ENCODE measurements at regions not wholly inside any gene's neighbourhood (a gene's known extent, or its start where the extent isn't known, plus 50 kb on each side); places are given as distances from the start of the nearest gene placed in this dataset.

- H3K27ac ChIP-seq (ENCODE audit: low read depth, low read length): no peak overlapping the region
- H3K4me1 Mint-ChIP-seq: peaks cover 2% of the 10 kb centered on the region
- H3K27me3 ChIP-seq (ENCODE audit: control insufficient read depth, insufficient read depth, low read length, poor library complexity, severe bottlenecking): peaks cover 3% of the 10 kb centered on the region
- no peak overlapping the region for H3K4me3 Mint-ChIP-seq
- 90 to 98% methylated on average over 5 of the region's 5 CpGs for WGBS, 2 experiments (ENCODE audit: insufficient coverage in 1 of 2, insufficient read length in 1 of 2)
- H3K9me3 Mint-ChIP-seq: no peaks in the 10 kb centered on the region
- H3K4me1 ChIP-seq (ENCODE audit: control insufficient read depth, insufficient read depth, low read length): no peaks in the 10 kb centered on the region
- H3K9me3 ChIP-seq (ENCODE audit: control insufficient read depth, low read length): no peaks in the 10 kb centered on the region
- H3K27me3 Mint-ChIP-seq (ENCODE audit: insufficient read depth): peaks cover 1% of the 10 kb centered on the region
- no peak overlapping the region for H3K9ac ChIP-seq (ENCODE audit: extremely low read depth, low read length, poor library complexity, severe bottlenecking)
- no peaks in the 10 kb centered on the region for H3K36me3 ChIP-seq (ENCODE audit: control insufficient read depth, insufficient read depth, low read length)
- H3K36me3 Mint-ChIP-seq (ENCODE audit: low read depth): no peaks in the 10 kb centered on the region
- no peak overlapping the region for H3K4me3 ChIP-seq (ENCODE audit: low read length)
- no peak overlapping the region for H3K27ac Mint-ChIP-seq
- DNase-seq: no peak
- TF ChIP-seq CTCF (conservative IDR thresholded peaks at IDR 0.05): no peak
These were observed 238.1 kb upstream of the GLI3 start for GRCh38 chr7:42475082-42475481.

GRCh38 chr7:42473099-42473498 lies 236.1 kb upstream of the GLI3 start:
- peaks cover 5% of the 10 kb centered on the region for H3K27me3 Mint-ChIP-seq (ENCODE audit: insufficient read depth)
- no peak overlapping the region for H3K4me3 Mint-ChIP-seq
- DNase-seq: no peak
- H3K4me3 ChIP-seq (ENCODE audit: low read length): no peak overlapping the region
- no peak overlapping the region for H3K9ac ChIP-seq (ENCODE audit: extremely low read depth, low read length, poor library complexity, severe bottlenecking)
- H3K27me3 ChIP-seq (ENCODE audit: control insufficient read depth, insufficient read depth, low read length, poor library complexity, severe bottlenecking): peaks cover 17% of the 10 kb centered on the region
- H3K4me1 Mint-ChIP-seq: no peaks in the 10 kb centered on the region
- H3K27ac ChIP-seq (ENCODE audit: low read depth, low read length): no peak overlapping the region
- TF ChIP-seq CTCF (conservative IDR thresholded peaks at IDR 0.05): no peak
- 93 to 94% methylated on average over 4 to 5 of the region's 5 CpGs for WGBS, 2 experiments (ENCODE audit: insufficient coverage in 1 of 2, insufficient read length in 1 of 2)
- H3K36me3 Mint-ChIP-seq (ENCODE audit: low read depth): no peaks in the 10 kb centered on the region
- no peaks in the 10 kb centered on the region for H3K9me3 Mint-ChIP-seq
- H3K9me3 ChIP-seq (ENCODE audit: control insufficient read depth, low read length): no peaks in the 10 kb centered on the region
- H3K36me3 ChIP-seq (ENCODE audit: control insufficient read depth, insufficient read depth, low read length): no peaks in the 10 kb centered on the region
- no peaks in the 10 kb centered on the region for H3K4me1 ChIP-seq (ENCODE audit: control insufficient read depth, insufficient read depth, low read length)
- H3K27ac Mint-ChIP-seq: no peak overlapping the region

GRCh38 chr7:42471573-42472174 lies 234.7 kb upstream of the GLI3 start:
- Mint-ChIP-seq H3K27ac (no peak overlapping the region), H3K9me3 (no peaks in the 10 kb centered on the region), H3K36me3 (ENCODE audit: low read depth) (no peaks in the 10 kb centered on the region), H3K27me3 (ENCODE audit: insufficient read depth) (peaks cover 5% of the 10 kb centered on the region), H3K4me3 (no peak overlapping the region), H3K4me1 (no peaks in the 10 kb centered on the region)
- Histone ChIP-seq H3K27me3 (ENCODE audit: control insufficient read depth, insufficient read depth, low read length, poor library complexity, severe bottlenecking) (peaks cover 21% of the 10 kb centered on the region), H3K4me3 (ENCODE audit: low read length) (no peak overlapping the region), H3K9ac (ENCODE audit: extremely low read depth, low read length, poor library complexity, severe bottlenecking) (no peak overlapping the region), H3K4me1 (ENCODE audit: control insufficient read depth, insufficient read depth, low read length) (no peaks in the 10 kb centered on the region), H3K27ac (ENCODE audit: low read depth, low read length) (no peak overlapping the region), H3K36me3 (ENCODE audit: control insufficient read depth, insufficient read depth, low read length) (no peaks in the 10 kb centered on the region), H3K9me3 (ENCODE audit: control insufficient read depth, low read length) (no peaks in the 10 kb centered on the region)
- DNase-seq: no peak
- TF ChIP-seq CTCF (conservative IDR thresholded peaks at IDR 0.05): no peak
- 76 to 81% methylated on average over 3 of the region's 3 CpGs for WGBS, 2 experiments (ENCODE audit: insufficient coverage in 1 of 2, insufficient read length in 1 of 2)

Measured in endodermal cell (in vitro differentiated cells).